RWPE2 (cell line): ENCODE measurements at regions not wholly inside any gene's neighbourhood (a gene's known extent, or its start where the extent isn't known, plus 50 kb on each side); places are given as distances from the start of the nearest gene placed in this dataset.

Experiments used
- ATAC-seq: fragments of 200-7000 bp; cut with Tn5 transposase; 3 replicates; pipeline ENCODE4 v1.9.1; 2021; ENCODE audit warnings: low read depth
- DNase-seq: peaks from one replicate; pipeline ENCODE4 v3.0.0-alpha.2; 2020; ENCODE audit warnings: low spot score
- H3K27ac ChIP-seq: fragments of 450-650 bp; 2 replicates; pipeline ENCODE4 v1.5.1; 2017; ENCODE audit warnings: mild to moderate bottlenecking; ENCODE audit not compliant: poor library complexity, severe bottlenecking
- H3K27me3 ChIP-seq: fragments of 250-450 bp; sonication (Bioruptor Pico); 2 replicates; pipeline ENCODE4 v1.5.1; 2021; ENCODE audit warnings: mild to moderate bottlenecking, moderate library complexity; ENCODE audit not compliant: insufficient read depth, poor library complexity, severe bottlenecking
- H3K36me3 ChIP-seq: fragments of 250-450 bp; sonication (Bioruptor Pico); 2 replicates; pipeline ENCODE4 v1.5.1; 2020; ENCODE audit warnings: low read depth, mild to moderate bottlenecking, moderate library complexity
- H3K4me1 ChIP-seq: fragments of 250-450 bp; sonication (Bioruptor Pico); 2 replicates; pipeline ENCODE4 v1.5.1; 2021; ENCODE audit warnings: mild to moderate bottlenecking, moderate library complexity; ENCODE audit not compliant: insufficient read depth, poor library complexity, severe bottlenecking
- H3K4me3 ChIP-seq: fragments of 250-450 bp; sonication (Bioruptor Pico); 2 replicates; pipeline ENCODE4 v1.5.1; 2021; ENCODE audit warnings: mild to moderate bottlenecking, moderate library complexity; ENCODE audit not compliant: severe bottlenecking
- H3K9me3 ChIP-seq: fragments of 250-450 bp; sonication (Bioruptor Pico); 2 replicates; pipeline ENCODE4 v1.5.1; 2021; ENCODE audit warnings: mild to moderate bottlenecking, moderate library complexity; ENCODE audit not compliant: severe bottlenecking
- TF ChIP-seq, protein P1 (sequence below): fragments of 450-650 bp; IDR thresholded peaks from one replicate; pipeline ENCODE4 v1.5.1; 2017; ENCODE audit warnings: mild to moderate bottlenecking, moderate library complexity; ENCODE audit not compliant: poor library complexity, severe bottlenecking

DNA sequence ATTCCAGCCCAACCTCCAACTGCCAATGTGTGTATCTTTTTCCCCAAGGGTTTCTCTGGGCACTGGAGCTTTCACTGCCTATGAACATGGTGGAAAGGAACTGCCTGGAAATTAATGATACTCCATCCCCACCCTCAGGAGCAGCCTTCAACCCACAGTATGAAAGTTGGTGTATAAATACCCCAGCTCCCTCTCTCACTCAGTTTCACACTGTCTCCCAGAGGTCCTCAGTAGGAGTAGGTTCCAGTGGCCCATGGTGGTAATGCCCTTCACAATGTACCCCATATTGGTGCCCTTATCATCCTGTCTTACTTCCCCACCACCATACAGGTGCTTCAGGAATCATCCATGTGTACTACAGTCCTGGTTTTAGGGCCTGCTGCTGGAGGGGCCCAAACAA is 462.6 kb downstream of the MIAT start:
- ATAC-seq (no peak), DNase-seq (no peak)
- no peaks in the 10 kb centered on the region for H3K27me3 ChIP-seq
- TF ChIP-seq, protein P1, sequence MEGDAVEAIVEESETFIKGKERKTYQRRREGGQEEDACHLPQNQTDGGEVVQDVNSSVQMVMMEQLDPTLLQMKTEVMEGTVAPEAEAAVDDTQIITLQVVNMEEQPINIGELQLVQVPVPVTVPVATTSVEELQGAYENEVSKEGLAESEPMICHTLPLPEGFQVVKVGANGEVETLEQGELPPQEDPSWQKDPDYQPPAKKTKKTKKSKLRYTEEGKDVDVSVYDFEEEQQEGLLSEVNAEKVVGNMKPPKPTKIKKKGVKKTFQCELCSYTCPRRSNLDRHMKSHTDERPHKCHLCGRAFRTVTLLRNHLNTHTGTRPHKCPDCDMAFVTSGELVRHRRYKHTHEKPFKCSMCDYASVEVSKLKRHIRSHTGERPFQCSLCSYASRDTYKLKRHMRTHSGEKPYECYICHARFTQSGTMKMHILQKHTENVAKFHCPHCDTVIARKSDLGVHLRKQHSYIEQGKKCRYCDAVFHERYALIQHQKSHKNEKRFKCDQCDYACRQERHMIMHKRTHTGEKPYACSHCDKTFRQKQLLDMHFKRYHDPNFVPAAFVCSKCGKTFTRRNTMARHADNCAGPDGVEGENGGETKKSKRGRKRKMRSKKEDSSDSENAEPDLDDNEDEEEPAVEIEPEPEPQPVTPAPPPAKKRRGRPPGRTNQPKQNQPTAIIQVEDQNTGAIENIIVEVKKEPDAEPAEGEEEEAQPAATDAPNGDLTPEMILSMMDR: no peak
- no peaks in the 10 kb centered on the region for H3K36me3 ChIP-seq
- H3K4me3 ChIP-seq: no peak overlapping the region
- no peaks in the 10 kb centered on the region for H3K9me3 ChIP-seq
- no peak overlapping the region for H3K27ac ChIP-seq
- H3K4me1 ChIP-seq: peaks cover 10% of the 10 kb centered on the region

DNA sequence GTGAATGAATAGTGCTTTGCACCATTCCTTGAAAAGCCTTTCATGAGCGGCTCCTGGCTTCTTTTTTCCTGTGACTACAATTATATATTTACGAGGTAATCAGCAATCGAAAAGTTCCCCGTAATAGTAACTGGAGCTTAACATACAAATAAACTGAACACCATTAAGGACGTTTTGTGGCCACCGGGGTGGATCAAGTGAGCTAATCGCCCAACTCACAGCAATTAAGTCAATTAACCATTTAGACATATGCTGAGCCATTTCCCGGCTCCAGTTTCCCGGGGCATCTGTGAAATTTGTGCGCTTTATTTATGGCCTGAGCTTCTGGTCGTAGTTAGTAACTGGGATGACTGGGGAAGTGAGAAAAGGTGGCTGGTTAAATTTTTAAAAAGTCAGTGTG is 465.2 kb downstream of the MIAT start:
- no peaks in the 10 kb centered on the region for H3K36me3 ChIP-seq
- no peaks in the 10 kb centered on the region for H3K9me3 ChIP-seq
- H3K27me3 ChIP-seq: no peaks in the 10 kb centered on the region
- DNase-seq (no peak), ATAC-seq (no peak)
- no peaks in the 10 kb centered on the region for H3K4me1 ChIP-seq
- H3K27ac ChIP-seq: no peak overlapping the region
- H3K4me3 ChIP-seq: no peak overlapping the region
- TF ChIP-seq, protein P1: no peak

DNA sequence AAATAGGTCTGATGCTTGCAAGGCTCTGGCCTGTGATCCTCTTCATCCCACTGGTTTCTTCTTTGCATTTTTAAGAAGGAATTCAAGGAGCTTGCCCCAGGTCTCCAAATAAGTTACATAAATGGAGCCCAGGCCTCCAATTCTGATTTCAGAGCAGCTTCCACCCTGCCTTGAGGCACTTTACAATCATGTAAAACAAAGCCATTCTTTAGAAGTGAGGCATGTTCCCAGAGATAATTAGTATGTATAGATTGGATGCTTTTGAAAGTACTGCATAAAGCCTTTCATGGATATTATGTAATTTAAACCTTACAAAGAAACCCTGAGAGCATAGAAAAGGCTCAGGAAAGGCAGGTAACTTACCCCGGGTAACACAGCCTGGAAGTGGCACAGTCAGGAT is 466.5 kb downstream of the MIAT start:
- DNase-seq (no peak), ATAC-seq (no peak)
- TF ChIP-seq, protein P1: no peak
- no peaks in the 10 kb centered on the region for H3K9me3 ChIP-seq
- H3K4me1 ChIP-seq: no peaks in the 10 kb centered on the region
- no peak overlapping the region for H3K4me3 ChIP-seq
- no peaks in the 10 kb centered on the region for H3K27me3 ChIP-seq
- H3K27ac ChIP-seq: no peak overlapping the region
- H3K36me3 ChIP-seq: no peaks in the 10 kb centered on the region

DNA sequence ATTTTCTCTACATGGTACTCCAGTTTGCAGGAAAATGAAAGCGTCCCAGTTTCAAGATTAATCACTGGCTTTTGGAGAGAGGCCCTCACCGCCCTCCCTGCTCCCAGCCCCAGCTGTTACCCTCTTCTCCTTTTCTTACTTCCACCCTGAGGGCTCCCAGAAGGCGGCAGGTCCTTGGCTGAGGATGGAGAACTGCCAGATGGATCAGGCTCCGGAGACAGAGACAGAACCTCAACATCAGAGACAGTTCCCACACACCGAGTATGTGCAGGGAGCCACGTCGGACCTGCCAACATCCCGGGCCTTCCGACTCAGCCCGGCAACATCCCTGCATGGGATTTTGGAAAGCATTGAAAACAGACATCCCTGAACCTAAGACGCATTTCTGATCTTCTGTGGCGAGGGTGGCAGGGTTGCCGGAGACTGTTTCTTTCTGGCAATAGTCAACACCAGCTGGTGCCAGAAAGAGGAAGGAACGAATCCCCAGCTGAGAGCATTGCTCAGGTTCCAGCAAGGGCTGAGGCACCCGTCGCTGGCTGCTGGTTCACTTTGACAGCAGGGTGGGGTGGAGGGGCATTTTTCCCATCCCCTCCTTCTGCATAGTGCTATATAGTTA is 467.1 kb downstream of the MIAT start:
- Histone ChIP-seq H3K4me3 (no peak overlapping the region), H3K36me3 (no peaks in the 10 kb centered on the region), H3K4me1 (no peaks in the 10 kb centered on the region), H3K27ac (no peak overlapping the region), H3K9me3 (no peaks in the 10 kb centered on the region), H3K27me3 (no peaks in the 10 kb centered on the region)
- TF ChIP-seq, protein P1: no peak
- no peak for DNase-seq
- ATAC-seq: no peak

DNA sequence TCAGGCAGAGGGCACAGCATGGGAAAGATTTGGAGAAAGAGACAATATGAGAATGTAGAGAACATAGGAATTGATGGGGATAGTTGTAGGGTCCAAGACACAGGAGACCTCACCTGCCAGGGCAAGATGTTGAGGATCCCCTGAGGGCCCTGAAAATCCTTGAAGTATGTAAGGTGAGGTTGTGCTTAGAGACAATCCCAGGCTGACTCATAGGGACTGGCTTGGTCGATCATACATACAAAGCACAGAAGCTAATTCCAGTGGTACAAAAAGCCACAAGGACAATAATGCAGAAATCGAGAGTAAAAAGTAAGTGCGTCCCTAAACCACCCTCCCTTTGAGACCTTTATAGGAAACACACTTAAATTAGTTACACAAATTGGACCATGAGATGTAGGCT is 468.2 kb downstream of the MIAT start:
- Histone ChIP-seq H3K27me3 (no peaks in the 10 kb centered on the region), H3K36me3 (no peaks in the 10 kb centered on the region), H3K27ac (no peak overlapping the region), H3K4me1 (peaks cover under 1% of the 10 kb centered on the region), H3K4me3 (no peak overlapping the region), H3K9me3 (no peaks in the 10 kb centered on the region)
- peak; percentile 73 for ATAC-seq
- TF ChIP-seq, protein P1: no peak
- no peak for DNase-seq
